MM.1S (cell line): ENCODE measurements at regions not wholly inside any gene's neighbourhood (a gene's known extent, or its start where the extent isn't known, plus 50 kb on each side); places are given as distances from the start of the nearest gene placed in this dataset.

ENCODE experiments used
- CTCF ChIP-seq: fragments of 300-600 bp; sonication (generic); IDR thresholded peaks from 2 replicates; pipeline ENCODE4 v1.5.1; 2016; ENCODE audit warnings: antibody characterized with exemption, low read length, mixed read lengths
- EZH2 ChIP-seq: fragments of 300-600 bp; sonication (generic); optimal IDR thresholded peaks from 2 replicates; pipeline ENCODE3; 2017; ENCODE audit warnings: low read depth, mild to moderate bottlenecking, antibody characterized with exemption, low read length, mixed read lengths
- EZH2phosphoT487 ChIP-seq: fragments of 300-600 bp; sonication (generic); IDR thresholded peaks from 2 replicates; pipeline ENCODE4 v1.6.1; 2018; ENCODE audit warnings: antibody characterized with exemption, low read length

GRCh38 chr3:157585386-157585785 is 82.2 kb upstream of the VEPH1 start:
- no peak for TF ChIP-seq CTCF
- no peak for TF ChIP-seq EZH2
- TF ChIP-seq EZH2phosphoT487 = no peak
